ENCODE measurements at regions not wholly inside any gene's neighbourhood (a gene's known extent, or its start where the extent isn't known, plus 50 kb on each side); places are given as distances from the start of the nearest gene placed in this dataset.

DNA sequence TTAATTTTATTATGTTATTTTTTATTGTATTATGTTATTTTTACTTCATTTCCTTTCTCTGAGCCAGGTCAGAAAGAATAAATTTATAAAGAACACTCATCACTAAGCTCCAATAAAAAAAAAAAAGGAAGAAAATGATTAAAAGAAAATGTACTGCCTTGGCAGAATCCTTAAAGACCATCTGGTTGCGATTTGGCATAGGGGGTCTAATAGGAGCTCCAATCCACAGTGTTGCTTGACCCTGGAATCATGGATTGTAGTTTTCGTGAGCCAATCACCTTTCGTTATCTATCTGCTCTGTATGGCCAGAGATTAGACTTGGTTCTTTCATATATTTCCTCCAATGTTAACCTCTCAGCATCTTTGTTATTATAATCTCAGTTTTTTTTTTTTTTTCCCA lies 421.8 kb upstream of the MCTP2 start:
- TF ChIP-seq, protein P1, sequence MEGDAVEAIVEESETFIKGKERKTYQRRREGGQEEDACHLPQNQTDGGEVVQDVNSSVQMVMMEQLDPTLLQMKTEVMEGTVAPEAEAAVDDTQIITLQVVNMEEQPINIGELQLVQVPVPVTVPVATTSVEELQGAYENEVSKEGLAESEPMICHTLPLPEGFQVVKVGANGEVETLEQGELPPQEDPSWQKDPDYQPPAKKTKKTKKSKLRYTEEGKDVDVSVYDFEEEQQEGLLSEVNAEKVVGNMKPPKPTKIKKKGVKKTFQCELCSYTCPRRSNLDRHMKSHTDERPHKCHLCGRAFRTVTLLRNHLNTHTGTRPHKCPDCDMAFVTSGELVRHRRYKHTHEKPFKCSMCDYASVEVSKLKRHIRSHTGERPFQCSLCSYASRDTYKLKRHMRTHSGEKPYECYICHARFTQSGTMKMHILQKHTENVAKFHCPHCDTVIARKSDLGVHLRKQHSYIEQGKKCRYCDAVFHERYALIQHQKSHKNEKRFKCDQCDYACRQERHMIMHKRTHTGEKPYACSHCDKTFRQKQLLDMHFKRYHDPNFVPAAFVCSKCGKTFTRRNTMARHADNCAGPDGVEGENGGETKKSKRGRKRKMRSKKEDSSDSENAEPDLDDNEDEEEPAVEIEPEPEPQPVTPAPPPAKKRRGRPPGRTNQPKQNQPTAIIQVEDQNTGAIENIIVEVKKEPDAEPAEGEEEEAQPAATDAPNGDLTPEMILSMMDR (IDR thresholded peaks at IDR 0.05; ENCODE audit: partially characterized antibody, unreplicated experiment), result no peak
- H3K4me1 Mint-ChIP-seq (ENCODE audit: low read depth, unreplicated experiment), result no peaks in the 10 kb centered on the region
- H3K27ac Mint-ChIP-seq (ENCODE audit: unreplicated experiment), result no peak overlapping the region
- no peaks in the 10 kb centered on the region for H3K36me3 Mint-ChIP-seq (ENCODE audit: unreplicated experiment)
- no peak for DNase-seq
- no peak overlapping the region for H3K4me3 Mint-ChIP-seq (ENCODE audit: unreplicated experiment)
- no peaks in the 10 kb centered on the region for H3K27me3 Mint-ChIP-seq (ENCODE audit: unreplicated experiment)
- no peaks in the 10 kb centered on the region for H3K9me3 Mint-ChIP-seq (ENCODE audit: unreplicated experiment)

DNA sequence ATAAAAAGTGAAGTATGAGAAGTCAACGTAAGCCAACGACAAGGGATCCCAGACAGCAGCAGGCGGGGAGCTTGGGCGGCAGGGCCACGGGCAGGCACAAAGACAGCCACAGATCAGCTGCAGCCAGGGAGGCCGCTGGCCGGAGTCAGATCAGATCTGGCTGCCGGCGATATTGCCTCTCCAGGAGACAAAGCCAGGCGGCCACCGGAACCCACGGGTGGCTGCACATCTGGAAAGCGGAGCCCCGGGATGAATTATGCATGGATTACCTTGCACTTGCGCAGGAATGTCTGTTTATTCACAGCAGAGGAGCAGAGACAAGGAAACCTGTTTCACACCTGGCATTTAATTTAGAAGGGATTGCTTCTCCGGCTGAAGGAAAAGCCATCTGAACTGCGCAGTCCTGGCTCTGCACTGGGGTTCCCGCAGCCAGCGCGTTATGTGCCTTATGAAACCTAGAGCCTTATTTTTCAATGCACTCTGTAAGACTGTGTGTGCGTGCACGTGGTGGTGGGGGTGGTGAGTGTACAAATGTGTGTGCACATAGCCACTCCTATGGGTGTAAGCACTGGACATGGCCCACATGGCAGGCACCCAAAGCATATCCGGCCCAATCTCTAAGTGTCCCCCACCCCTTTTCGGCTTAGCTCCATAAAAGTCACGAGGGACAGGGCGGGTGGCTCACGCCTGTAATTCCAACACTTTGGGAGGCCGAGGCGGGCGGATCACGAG lies 427.8 kb upstream of the MCTP2 start:
- Mint-ChIP-seq H3K4me3 (ENCODE audit: unreplicated experiment) (no peak overlapping the region), H3K9me3 (ENCODE audit: unreplicated experiment) (peaks cover 3% of the 10 kb centered on the region), H3K27ac (ENCODE audit: unreplicated experiment) (no peak overlapping the region), H3K36me3 (ENCODE audit: unreplicated experiment) (no peaks in the 10 kb centered on the region), H3K4me1 (ENCODE audit: low read depth, unreplicated experiment) (no peaks in the 10 kb centered on the region), H3K27me3 (ENCODE audit: unreplicated experiment) (no peaks in the 10 kb centered on the region)
- no peak for DNase-seq
- TF ChIP-seq, protein P1 (IDR thresholded peaks at IDR 0.05; ENCODE audit: partially characterized antibody, unreplicated experiment), result no peak

DNA sequence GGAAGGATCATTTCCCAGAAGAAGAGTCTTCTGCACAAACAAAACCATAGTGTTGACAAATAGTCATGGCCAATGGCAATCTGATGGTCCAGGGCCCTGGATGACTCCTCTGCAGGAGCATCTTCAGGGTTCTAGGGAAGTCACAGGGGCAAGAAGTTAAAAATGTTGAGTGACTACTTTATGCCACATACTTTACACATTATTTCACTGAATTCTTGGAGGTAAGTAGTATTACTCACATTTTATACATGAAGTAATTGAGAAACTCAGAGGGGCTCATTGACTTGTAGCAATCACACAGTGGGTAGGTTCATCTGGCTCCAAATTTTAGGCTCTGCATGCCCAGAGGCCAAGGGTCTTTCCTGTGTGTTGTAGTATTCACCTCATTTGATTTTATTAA lies 430.2 kb upstream of the MCTP2 start:
- Mint-ChIP-seq H3K9me3 (ENCODE audit: unreplicated experiment) (peaks cover 4% of the 10 kb centered on the region), H3K36me3 (ENCODE audit: unreplicated experiment) (no peaks in the 10 kb centered on the region), H3K27me3 (ENCODE audit: unreplicated experiment) (no peaks in the 10 kb centered on the region), H3K4me1 (ENCODE audit: low read depth, unreplicated experiment) (no peaks in the 10 kb centered on the region), H3K4me3 (ENCODE audit: unreplicated experiment) (no peak overlapping the region), H3K27ac (ENCODE audit: unreplicated experiment) (no peak overlapping the region)
- TF ChIP-seq, protein P1 (IDR thresholded peaks at IDR 0.05; ENCODE audit: partially characterized antibody, unreplicated experiment), result no peak
- DNase-seq, result no peak

DNA sequence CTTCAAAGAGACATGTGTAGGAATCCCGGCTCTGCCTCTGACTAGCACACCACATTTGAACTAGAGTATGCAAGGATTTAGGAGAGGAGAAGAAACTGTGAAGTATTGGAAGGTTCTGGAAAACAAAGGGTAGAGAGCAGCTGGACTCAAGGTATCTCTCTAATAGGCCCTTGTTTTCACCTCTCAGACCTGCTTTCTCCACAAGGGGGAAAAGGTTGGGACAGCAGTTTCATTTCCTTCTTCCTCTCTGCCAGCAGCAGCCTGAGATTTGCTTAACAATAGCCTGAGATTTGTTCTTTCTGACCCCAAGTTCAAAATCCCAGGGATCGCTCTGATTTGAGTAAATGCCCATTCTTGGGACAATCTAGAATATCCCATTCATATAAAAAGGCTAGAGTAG lies 430.6 kb upstream of the MCTP2 start:
- Mint-ChIP-seq H3K27me3 (ENCODE audit: unreplicated experiment) (no peaks in the 10 kb centered on the region), H3K9me3 (ENCODE audit: unreplicated experiment) (peaks cover 4% of the 10 kb centered on the region), H3K4me3 (ENCODE audit: unreplicated experiment) (no peak overlapping the region), H3K27ac (ENCODE audit: unreplicated experiment) (no peak overlapping the region), H3K4me1 (ENCODE audit: low read depth, unreplicated experiment) (no peaks in the 10 kb centered on the region), H3K36me3 (ENCODE audit: unreplicated experiment) (no peaks in the 10 kb centered on the region)
- TF ChIP-seq, protein P1 (IDR thresholded peaks at IDR 0.05; ENCODE audit: partially characterized antibody, unreplicated experiment), result no peak
- no peak for DNase-seq

DNA sequence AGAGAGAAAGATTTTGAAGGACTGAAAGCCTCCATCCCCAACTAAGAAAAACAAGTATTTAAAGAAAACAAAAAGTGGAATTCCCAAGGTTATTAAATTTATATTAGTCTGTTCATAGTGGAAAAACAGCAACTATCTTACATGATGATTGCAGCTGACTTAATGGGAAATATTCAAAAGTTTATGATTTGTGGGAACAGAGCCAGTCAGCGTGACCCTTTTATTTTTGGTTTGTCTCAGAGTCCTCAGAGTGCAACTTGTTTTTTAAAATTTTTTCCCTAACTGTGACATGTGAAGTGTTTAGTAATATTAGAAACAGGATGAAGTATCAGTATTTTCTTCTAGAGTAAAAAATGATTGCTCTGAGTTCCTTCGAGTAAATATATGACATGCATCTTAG lies 441.9 kb upstream of the MCTP2 start:
- H3K9me3 Mint-ChIP-seq (ENCODE audit: unreplicated experiment), result peaks cover 3% of the 10 kb centered on the region
- no peak overlapping the region for H3K27ac Mint-ChIP-seq (ENCODE audit: unreplicated experiment)
- H3K36me3 Mint-ChIP-seq (ENCODE audit: unreplicated experiment), result peaks cover 18% of the 10 kb centered on the region
- H3K27me3 Mint-ChIP-seq (ENCODE audit: unreplicated experiment), result peaks cover 3% of the 10 kb centered on the region
- TF ChIP-seq, protein P1 (IDR thresholded peaks at IDR 0.05; ENCODE audit: partially characterized antibody, unreplicated experiment), result no peak
- no peak overlapping the region for H3K4me3 Mint-ChIP-seq (ENCODE audit: unreplicated experiment)
- peaks cover 5% of the 10 kb centered on the region for H3K4me1 Mint-ChIP-seq (ENCODE audit: low read depth, unreplicated experiment)
- DNase-seq, result no peak
